H1 (cell line): ENCODE measurements at regions not wholly inside any gene's neighbourhood (a gene's known extent, or its start where the extent isn't known, plus 50 kb on each side); places are given as distances from the start of the nearest gene placed in this dataset.

Source experiments
- CTCF ChIA-PET: fragments of 300-600 bp; sonication (Branson Sonifier 250); formaldehyde crosslinking; loops from one replicate; lab custom pipeline; 2021; ENCODE audit not compliant: partially characterized antibody; lab: Charles Lee
- POLR2A ChIA-PET: fragments of 300-600 bp; sonication (Branson Sonifier 250); formaldehyde crosslinking; loops from one replicate; lab custom pipeline; 2021; ENCODE audit warnings: inconsistent platforms; ENCODE audit not compliant: partially characterized antibody; lab: Charles Lee
- DNase-seq, 2 experiments: peaks; one replicate each; pipeline versions ENCODE4 v3.0.0 to v3.0.0-alpha.2; 2010 to 2022; ENCODE audit warnings: low spot score in 2 of 2, low read depth in 1 of 2, mixed read lengths in 1 of 2
- FAIRE-seq: peaks from 2 replicates; lab custom pipeline; 2011; peaks lifted over from hg19 to GRCh38; lab: Jason Lieb, UNC
- H2AFZ ChIP-seq: 2 replicates; pipeline ENCODE4 v1.8.1; 2012; ENCODE audit warnings: low read length, inconsistent platforms
- H2AK5ac ChIP-seq: 2 replicates; pipeline ENCODE4 v1.6.1; 2013; ENCODE audit warnings: low read depth, low read length
- H2BK120ac ChIP-seq: replicated peaks from 2 replicates; pipeline ENCODE3; 2013; ENCODE audit warnings: low read depth, low read length, inconsistent platforms
- H2BK12ac ChIP-seq: 2 replicates; pipeline ENCODE4 v1.6.1; 2013; ENCODE audit warnings: low read depth, low read length
- H2BK15ac ChIP-seq: 2 replicates; pipeline ENCODE4 v1.6.1; 2013; ENCODE audit warnings: low read length
- H2BK20ac ChIP-seq: 2 replicates; pipeline ENCODE4 v1.6.1; 2013; ENCODE audit warnings: low read length
- H2BK5ac ChIP-seq: 2 replicates; pipeline ENCODE4 v1.6.1; 2013; ENCODE audit warnings: low read depth, low read length
- H3K14ac ChIP-seq: 2 replicates; pipeline ENCODE4 v1.6.1; 2013; ENCODE audit warnings: inconsistent platforms; ENCODE audit not compliant: insufficient read length
- H3K18ac ChIP-seq: 2 replicates; pipeline ENCODE4 v1.6.1; 2013; ENCODE audit warnings: low read length; ENCODE audit errors: extremely low read depth
- H3K23ac ChIP-seq: 2 replicates; pipeline ENCODE4 v1.6.1; 2013; ENCODE audit warnings: inconsistent platforms; ENCODE audit not compliant: insufficient read length
- H3K23me2 ChIP-seq: 2 replicates; pipeline ENCODE4 v1.6.1; 2013; ENCODE audit warnings: low read depth, low read length
- H3K27ac ChIP-seq: 2 replicates; pipeline ENCODE4 v1.6.1; 2011; ENCODE audit warnings: low read depth, low read length, inconsistent platforms
- H3K27me3 ChIP-seq, 4 experiments: replicated peaks in 1 of 4; 1 replicate in 1 of 4; 2 replicates in 3 of 4; pipeline versions ENCODE4 v1.6.1 to v1.8.1; 2011 to 2013; ENCODE audit warnings: low read length in 3 of 4, mild to moderate bottlenecking in 3 of 4, inconsistent platforms in 2 of 4, mixed read lengths in 2 of 4, moderate library complexity in 1 of 4; ENCODE audit not compliant: control insufficient read depth in 3 of 4, insufficient read depth in 3 of 4; ENCODE audit errors: extremely low read depth in 1 of 4
- H3K36me3 ChIP-seq, 4 experiments: 2 replicates each; pipeline versions ENCODE4 v1.6.1 to v1.8.1; 2011 to 2013; ENCODE audit warnings: mild to moderate bottlenecking in 4 of 4, low read length in 3 of 4, moderate library complexity in 2 of 4, control low read depth in 1 of 4, inconsistent platforms in 1 of 4; ENCODE audit not compliant: insufficient read depth in 4 of 4, control insufficient read depth in 2 of 4
- H3K4ac ChIP-seq: replicated peaks from 2 replicates; pipeline ENCODE3; 2013; ENCODE audit warnings: low read length, low read depth, mixed read lengths, inconsistent platforms; ENCODE audit not compliant: insufficient read length
- H3K4me1 ChIP-seq, 4 experiments: replicated peaks in 1 of 4; 1 replicate in 1 of 4; 2 replicates in 3 of 4; pipeline versions ENCODE4 v1.6.1 to v1.8.1; 2011 to 2013; ENCODE audit warnings: low read length in 3 of 4, inconsistent platforms in 2 of 4, mixed read lengths in 1 of 4; ENCODE audit not compliant: insufficient read depth in 4 of 4, control insufficient read depth in 3 of 4
- H3K4me2 ChIP-seq, 2 experiments: 2 replicates each; pipeline versions ENCODE4 v1.6.1 to v1.8.1; 2011 to 2013; ENCODE audit warnings: low read depth in 2 of 2, low read length in 2 of 2, control low read depth in 1 of 2, inconsistent platforms in 1 of 2, mild to moderate bottlenecking in 1 of 2; ENCODE audit not compliant: insufficient read depth in 1 of 2
- H3K4me3 ChIP-seq, 4 experiments: fragments of 200-600, 300-600 bp in 1 of 4; sonication (generic), shearing (Covaris generic), sonication (Bioruptor Twin) in 1 of 4; 2 replicates each; pipeline versions ENCODE4 v1.5.1 to v1.8.1; 2011 to 2016; ENCODE audit warnings: low read length in 4 of 4, low read depth in 3 of 4, control low read depth in 2 of 4, inconsistent platforms in 2 of 4, mild to moderate bottlenecking in 2 of 4, mixed read lengths in 1 of 4, moderate library complexity in 1 of 4; ENCODE audit not compliant: insufficient read depth in 2 of 4; ENCODE audit errors: extremely low read depth in 1 of 4
- H3K56ac ChIP-seq: replicated peaks from 2 replicates; pipeline ENCODE3; 2013; ENCODE audit warnings: low read depth, mild to moderate bottlenecking, mixed read lengths, low read length, inconsistent platforms; ENCODE audit not compliant: insufficient read length
- H3K79me1 ChIP-seq: 2 replicates; pipeline ENCODE4 v1.6.1; 2013; ENCODE audit warnings: low read depth, low read length, control low read depth
- H3K79me2 ChIP-seq, 2 experiments: 2 replicates each; pipeline versions ENCODE4 v1.6.1 to v1.8.1; 2012 to 2013; ENCODE audit warnings: low read length in 2 of 2, mild to moderate bottlenecking in 2 of 2, inconsistent platforms in 1 of 2; ENCODE audit not compliant: insufficient read depth in 2 of 2, control insufficient read depth in 1 of 2
- H3K9ac ChIP-seq, 4 experiments: replicated peaks in 1 of 4; 1 replicate in 1 of 4; 2 replicates in 3 of 4; pipeline versions ENCODE4 v1.6.1 to v1.8.1; 2011 to 2013; ENCODE audit warnings: low read depth in 3 of 4, low read length in 3 of 4, control low read depth in 2 of 4, mild to moderate bottlenecking in 2 of 4, moderate library complexity in 2 of 4, inconsistent platforms in 1 of 4; ENCODE audit errors: extremely low read depth in 1 of 4
- H3K9me3 ChIP-seq, 2 experiments: 2 replicates each; pipeline versions ENCODE4 v1.6.1 to v1.8.1; 2012 to 2013; ENCODE audit warnings: mild to moderate bottlenecking in 2 of 2, moderate library complexity in 2 of 2, control low read depth in 1 of 2, inconsistent platforms in 1 of 2, low read depth in 1 of 2, low read length in 1 of 2, mixed read lengths in 1 of 2; ENCODE audit not compliant: insufficient read depth in 2 of 2
- H4K20me1 ChIP-seq, 2 experiments: replicated peaks in 1 of 2; 2 replicates each; pipeline versions ENCODE3 to v1.8.1; 2011 to 2013; ENCODE audit warnings: inconsistent platforms in 2 of 2, low read length in 2 of 2, mild to moderate bottlenecking in 1 of 2; ENCODE audit not compliant: insufficient read depth in 2 of 2, control insufficient read depth in 1 of 2
- H4K5ac ChIP-seq: 2 replicates; pipeline ENCODE4 v1.6.1; 2013; ENCODE audit warnings: low read length, low read depth, mixed read lengths, inconsistent platforms; ENCODE audit not compliant: insufficient read length
- H4K8ac ChIP-seq: 2 replicates; pipeline ENCODE4 v1.8.0; 2013; ENCODE audit warnings: mild to moderate bottlenecking, moderate library complexity, low read length, inconsistent platforms; ENCODE audit not compliant: insufficient read depth; ENCODE audit errors: extremely low read depth
- H4K91ac ChIP-seq: replicated peaks from 2 replicates; pipeline ENCODE3; 2013; ENCODE audit warnings: low read length, mixed read lengths, inconsistent platforms; ENCODE audit not compliant: insufficient read length
- CBX5 ChIP-seq: fragments of 300-800, 300-1000 bp; sonication (generic); IDR thresholded peaks from 2 replicates; pipeline ENCODE4 v1.7.1; 2016; ENCODE audit warnings: antibody characterized with exemption, low read length, low read depth
- GTF2F1 ChIP-seq: IDR thresholded peaks from 2 replicates; pipeline ENCODE4 v1.6.1; 2012; ENCODE audit warnings: low read depth, low read length, improper control_type of control experiment, borderline replicate concordance
- PHF8 ChIP-seq: fragments of 200-600 bp; sonication (generic); conservative IDR thresholded peaks from 2 replicates; pipeline ENCODE4 v1.7.1; 2012; ENCODE audit warnings: low read depth, mild to moderate bottlenecking, inconsistent platforms, low read length, moderate library complexity
- RFX5 ChIP-seq: IDR thresholded peaks from 2 replicates; pipeline ENCODE4 v1.6.1; 2011; ENCODE audit warnings: low read depth, low read length, improper control_type of control experiment, borderline replicate concordance
- SP1 ChIP-seq: IDR thresholded peaks from 2 replicates; pipeline ENCODE4 v1.6.1; 2011; ENCODE audit warnings: low read depth, low read length
- TAF7 ChIP-seq: optimal IDR thresholded peaks from 2 replicates; pipeline ENCODE3; 2011; ENCODE audit warnings: low read depth, mild to moderate bottlenecking, inconsistent platforms, low read length, moderate library complexity, borderline replicate concordance
- YY1 ChIP-seq: IDR thresholded peaks from 2 replicates; pipeline ENCODE4 v1.6.1; 2011; ENCODE audit warnings: low read depth, mild to moderate bottlenecking, low read length
- WGBS, 2 experiments: shearing (Covaris generic) in 1 of 2; methylation state at CpG; one replicate each; pipeline versions ENCODE4 v1.1.6 to v1.1.7; 2013 to 2015; ENCODE audit warnings: low lambda C conversion rate in 2 of 2, mixed read lengths in 2 of 2, inconsistent platforms in 1 of 2, low coverage in 1 of 2, missing lambda C conversion rate in 1 of 2; ENCODE audit not compliant: insufficient replicate concordance in 2 of 2, insufficient coverage in 1 of 2, insufficient read length in 1 of 2; ENCODE audit errors: extremely low coverage in 1 of 2, missing lambda C conversion rate in 1 of 2; 5-methylcytosine and 5-hydroxymethylcytosine counted together
- TF ChIP-seq, protein P1 (sequence below): IDR thresholded peaks from 2 replicates; pipeline ENCODE4 v1.6.1; 2012; ENCODE audit warnings: inconsistent platforms

DNA sequence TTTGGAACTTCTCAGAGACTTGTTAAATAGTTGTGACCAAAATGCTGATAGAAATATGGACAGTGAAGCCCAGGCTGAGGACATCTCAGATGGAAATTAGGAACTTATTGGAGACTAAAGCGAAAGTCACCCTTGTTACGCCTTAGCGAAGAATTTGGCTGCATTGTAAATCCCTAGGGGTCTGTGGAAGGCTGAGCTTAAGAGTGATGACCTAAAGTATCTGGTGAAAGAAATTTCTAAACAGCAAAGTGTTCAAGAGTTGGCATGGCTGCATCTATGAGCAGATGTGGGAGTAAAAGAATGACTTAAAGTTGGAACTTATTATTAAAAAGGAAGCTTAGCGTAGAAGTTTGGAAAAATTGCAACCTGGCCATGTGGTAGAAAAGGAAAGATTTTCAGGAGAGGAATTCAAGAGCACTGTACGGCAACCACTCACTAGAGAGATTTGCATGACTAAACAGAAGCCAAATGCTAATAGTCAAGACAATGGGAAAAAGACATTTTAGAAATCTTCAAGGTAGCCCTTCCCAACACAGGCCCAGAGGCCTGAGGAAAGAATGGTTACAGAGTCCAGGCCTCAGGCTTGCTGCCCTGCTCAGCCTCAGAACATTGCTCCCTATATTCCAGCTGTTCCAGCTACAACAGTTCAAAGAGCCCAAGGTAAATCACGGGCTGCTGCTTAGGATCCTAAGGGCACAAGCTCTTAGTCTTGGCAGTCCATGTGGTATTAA lies 61.6 kb upstream of the TNFRSF21 start:
- H2BK5ac ChIP-seq = peak overlapping the region; percentile 69; the same call in 1 of the 2 replicates
- WGBS, 2 experiments = 76% methylated on average over 6 of the region's 6 CpGs; no CpG with 5 or more reads in 1 of the 2 experiments
- no peak overlapping the region for H2AFZ ChIP-seq
- no peak overlapping the region for H3K23ac ChIP-seq
- H2BK12ac ChIP-seq = peak overlapping the region; percentile 91
- no peak overlapping the region for H3K27ac ChIP-seq
- H3K14ac ChIP-seq = no peak overlapping the region
- H3K9me3 ChIP-seq = no peaks in the 10 kb centered on the region
- H2AK5ac ChIP-seq = no peak overlapping the region
- H4K8ac ChIP-seq = no peak overlapping the region
- H2BK15ac ChIP-seq = no peak overlapping the region
- H3K56ac ChIP-seq = no peak overlapping the region
- no peak for DNase-seq
- no peaks in the 10 kb centered on the region for H3K27me3 ChIP-seq
- no peaks in the 10 kb centered on the region for H3K36me3 ChIP-seq
- H3K4me2 ChIP-seq = peak overlapping the region in 1 of 2 experiments; percentile 53; a peak in 2 of 4 replicates
- H3K79me1 ChIP-seq = no peaks in the 10 kb centered on the region
- H3K4ac ChIP-seq = no peak overlapping the region
- FAIRE-seq = peak; percentile 39
- no peak for TF ChIP-seq GTF2F1
- TF ChIP-seq, protein P1, sequence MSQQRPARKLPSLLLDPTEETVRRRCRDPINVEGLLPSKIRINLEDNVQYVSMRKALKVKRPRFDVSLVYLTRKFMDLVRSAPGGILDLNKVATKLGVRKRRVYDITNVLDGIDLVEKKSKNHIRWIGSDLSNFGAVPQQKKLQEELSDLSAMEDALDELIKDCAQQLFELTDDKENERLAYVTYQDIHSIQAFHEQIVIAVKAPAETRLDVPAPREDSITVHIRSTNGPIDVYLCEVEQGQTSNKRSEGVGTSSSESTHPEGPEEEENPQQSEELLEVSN = no peak
- no peak for TF ChIP-seq RFX5
- no peak for TF ChIP-seq CBX5
- no peak for TF ChIP-seq PHF8
- no peak for TF ChIP-seq TAF7
- no peak for TF ChIP-seq YY1
- TF ChIP-seq SP1 = no peak
- no peak overlapping the region for H2BK20ac ChIP-seq
- no peaks in the 10 kb centered on the region for H3K79me2 ChIP-seq
- no peak overlapping the region; a peak in 1 of 8 replicates for H3K4me3 ChIP-seq
- ChIA-PET POLR2A (no interaction called here), CTCF (interaction anchor here (0.9 to 1.2 kb wide), 2 partner anchors 20 to 36 kb away, joined by 3 read pairs; no protein-coding TSS in a partner anchor)
- no peak overlapping the region for H2BK120ac ChIP-seq
- H3K23me2 ChIP-seq = no peaks in the 10 kb centered on the region
- no peak overlapping the region for H4K5ac ChIP-seq
- H3K18ac ChIP-seq = peak overlapping the region; percentile 24
- H4K20me1 ChIP-seq = no peaks in the 10 kb centered on the region
- peaks cover 0 to 4% (median 4%) of the 10 kb centered on the region in 4 experiments; a peak in 5 of 7 replicates for H3K4me1 ChIP-seq
- no peak overlapping the region for H3K9ac ChIP-seq
- peak overlapping the region; percentile 12 for H4K91ac ChIP-seq
